WTC11 (cell line): ENCODE measurements at regions not wholly inside any gene's neighbourhood (a gene's known extent, or its start where the extent isn't known, plus 50 kb on each side); places are given as distances from the start of the nearest gene placed in this dataset.

Experiments used
- ATAC-seq: fragments of 200-7000 bp; cut with Tn5 transposase; 2 replicates; pipeline ENCODE4 v1.10.0; 2021; ENCODE audit warnings: mild to moderate bottlenecking, moderate library complexity
- CTCF ChIA-PET: fragments of 300-600 bp; sonication (Branson Sonifier 250); formaldehyde crosslinking; loops from one replicate; lab custom pipeline; 2021; ENCODE audit warnings: antibody characterized with exemption; lab: Charles Lee
- POLR2A ChIA-PET: fragments of 350-600 bp; sonication (Branson Sonifier 250); formaldehyde crosslinking; loops from one replicate; lab custom pipeline; 2021; ENCODE audit warnings: antibody characterized with exemption; lab: Charles Lee
- DNase-seq: peaks from one replicate; pipeline ENCODE4 v3.0.0; 2021; ENCODE audit warnings: low spot score
- H3K27ac Mint-ChIP-seq: 2 replicates; pipeline ENCODE4 v1.8.0; 2021; ENCODE audit warnings: mixed read lengths
- H3K27me3 Mint-ChIP-seq: 2 replicates; pipeline ENCODE4 v1.8.0; 2021; ENCODE audit warnings: low read depth, mild to moderate bottlenecking, moderate library complexity, mixed read lengths
- H3K36me3 Mint-ChIP-seq: 2 replicates; pipeline ENCODE4 v1.8.0; 2021; ENCODE audit warnings: mixed read lengths
- H3K4me1 Mint-ChIP-seq: 2 replicates; pipeline ENCODE4 v1.8.0; 2022; ENCODE audit warnings: mixed read lengths
- H3K4me3 Mint-ChIP-seq: 2 replicates; pipeline ENCODE4 v1.8.0; 2021; ENCODE audit warnings: mild to moderate bottlenecking, moderate library complexity, mixed read lengths
- H3K9me3 Mint-ChIP-seq: 2 replicates; pipeline ENCODE4 v1.8.0; 2021; ENCODE audit warnings: mixed read lengths
- ARID4B ChIP-seq: sonication (generic); formaldehyde crosslinking; IDR thresholded peaks from 2 replicates; pipeline ENCODE4 v1.8.0; 2023; ENCODE audit warnings: missing genetic modification reagents, mild to moderate bottlenecking, borderline replicate concordance
- E2F1 ChIP-seq: sonication (generic); formaldehyde crosslinking; IDR thresholded peaks from 2 replicates; pipeline ENCODE4 v1.8.0; 2022; ENCODE audit warnings: mild to moderate bottlenecking, missing genetic modification reagents
- FOXK1 ChIP-seq: sonication (generic); formaldehyde crosslinking; IDR thresholded peaks from 2 replicates; pipeline ENCODE4 v1.8.0; 2022; ENCODE audit warnings: mild to moderate bottlenecking, moderate library complexity, missing genetic modification reagents
- IRF2 ChIP-seq: sonication (generic); formaldehyde crosslinking; IDR thresholded peaks from 2 replicates; pipeline ENCODE4 v1.8.0; 2022; ENCODE audit warnings: low read depth, missing genetic modification reagents, borderline replicate concordance
- MXD4 ChIP-seq: fragments of 250-450 bp; sonication (Bioruptor Pico); IDR thresholded peaks from 2 replicates; pipeline ENCODE4 v1.8.0; 2021; ENCODE audit warnings: mild to moderate bottlenecking, moderate library complexity, borderline replicate concordance
- MYBL2 ChIP-seq: sonication (generic); formaldehyde crosslinking; IDR thresholded peaks from 2 replicates; pipeline ENCODE4 v1.8.1; 2023; ENCODE audit warnings: mild to moderate bottlenecking, moderate library complexity, missing genetic modification reagents
- NR1H2 ChIP-seq: sonication (generic); formaldehyde crosslinking; IDR thresholded peaks from 2 replicates; pipeline ENCODE4 v1.9.0; 2021; ENCODE audit warnings: mild to moderate bottlenecking, moderate library complexity, missing genetic modification reagents
- NR3C1 ChIP-seq: sonication (generic); formaldehyde crosslinking; conservative IDR thresholded peaks from 2 replicates; pipeline ENCODE4 v1.8.1; 2023; ENCODE audit warnings: low read depth, mild to moderate bottlenecking, missing genetic modification reagents
- RORB ChIP-seq: fragments of 250-450 bp; sonication (Bioruptor Pico); IDR thresholded peaks from 2 replicates; pipeline ENCODE4 v1.9.0; 2021; ENCODE audit warnings: mild to moderate bottlenecking
- STAT6 ChIP-seq: sonication (generic); formaldehyde crosslinking; conservative IDR thresholded peaks from 2 replicates; pipeline ENCODE4 v1.8.1; 2023; ENCODE audit warnings: mild to moderate bottlenecking, low read depth, missing genetic modification reagents, moderate library complexity
- TEAD1 ChIP-seq: sonication (generic); formaldehyde crosslinking; IDR thresholded peaks from 2 replicates; pipeline ENCODE4 v1.8.0; 2022; ENCODE audit warnings: mild to moderate bottlenecking, missing genetic modification reagents
- ZNF425 ChIP-seq: fragments of 250-450 bp; sonication (Bioruptor Pico); conservative IDR thresholded peaks from 2 replicates; pipeline ENCODE4 v1.9.0; 2021; ENCODE audit warnings: mild to moderate bottlenecking

- ATAC-seq (no peak), DNase-seq (no peak)
- ChIA-PET POLR2A (no interaction called here), CTCF (no interaction called here)
- Mint-ChIP-seq H3K9me3 (no peaks in the 10 kb centered on the region), H3K27me3 (no peaks in the 10 kb centered on the region), H3K4me3 (no peak overlapping the region), H3K36me3 (no peaks in the 10 kb centered on the region), H3K4me1 (peaks cover 16% of the 10 kb centered on the region), H3K27ac (no peak overlapping the region)
- no peak for TF ChIP-seq NR3C1 (CRISPR knock-in tag)
- TF ChIP-seq TEAD1 (CRISPR knock-in tag), result no peak
Measured at GRCh38 chr18:41695441-41695840, 259.6 kb upstream of the PIK3C3 start.

GRCh38 chr18:41693008-41693407, 262.0 kb upstream of the PIK3C3 start:
- CTCF ChIA-PET, result interaction anchor here (1.3 kb wide), 1 partner anchor 14 kb away, joined by 3 read pairs; no protein-coding TSS in a partner anchor
- ATAC-seq, result no peak
- TF ChIP-seq STAT6 (CRISPR knock-in tag) (no peak), RORB (CRISPR knock-in tag) (no peak), ARID4B (no peak), MYBL2 (no peak), IRF2 (CRISPR knock-in tag) (no peak), FOXK1 (CRISPR knock-in tag) (no peak)
- TF ChIP-seq, all 79 proteins: peak for 0
- Mint-ChIP-seq H3K4me3 (no peak overlapping the region), H3K36me3 (no peaks in the 10 kb centered on the region), H3K27me3 (no peaks in the 10 kb centered on the region), H3K27ac (no peak overlapping the region), H3K9me3 (no peaks in the 10 kb centered on the region), H3K4me1 (peaks cover 16% of the 10 kb centered on the region)
- DNase-seq, result no peak
- POLR2A ChIA-PET, result no interaction called here

- no peak for ATAC-seq
- no peak for DNase-seq
- no peak overlapping the region for H3K4me3 Mint-ChIP-seq
- H3K9me3 Mint-ChIP-seq, result no peaks in the 10 kb centered on the region
- H3K27me3 Mint-ChIP-seq, result no peaks in the 10 kb centered on the region
- no peak for TF ChIP-seq NR1H2 (CRISPR knock-in tag)
- no peak for TF ChIP-seq ZNF425 (CRISPR knock-in tag)
- TF ChIP-seq MXD4 (CRISPR knock-in tag), result no peak
- TF ChIP-seq E2F1 (CRISPR knock-in tag), result no peak
- H3K4me1 Mint-ChIP-seq, result peaks cover 16% of the 10 kb centered on the region
- H3K36me3 Mint-ChIP-seq, result no peaks in the 10 kb centered on the region
- ChIA-PET POLR2A (no interaction called here), CTCF (no interaction called here)
- no peak overlapping the region for H3K27ac Mint-ChIP-seq
Measured at GRCh38 chr18:41690332-41691127, 264.5 kb upstream of the PIK3C3 start.
